BJ (cell line): ENCODE measurements at regions not wholly inside any gene's neighbourhood (a gene's known extent, or its start where the extent isn't known, plus 50 kb on each side); places are given as distances from the start of the nearest gene placed in this dataset.

Source experiments
- CTCF ChIA-PET: fragments of 350-600 bp; formaldehyde crosslinking; extraction: SDS; loops from one replicate; lab custom pipeline; 2021; ENCODE audit warnings: antibody characterized with exemption, inconsistent platforms; lab: Yijun Ruan, JAX
- POLR2A ChIA-PET: fragments of 300-600 bp; sonication (Branson Sonifier 250); formaldehyde crosslinking; extraction: SDS; loops from one replicate; lab custom pipeline; 2021; ENCODE audit warnings: antibody characterized with exemption; lab: Charles Lee
- DNase-seq: peaks from one replicate; pipeline ENCODE4 v3.0.0-alpha.2; 2011; ENCODE audit warnings: low read depth
- H3K27me3 ChIP-seq: 2 replicates; pipeline ENCODE4 v1.6.0; 2011; ENCODE audit warnings: low read length; ENCODE audit not compliant: control insufficient read depth, insufficient read depth
- H3K36me3 ChIP-seq: 2 replicates; pipeline ENCODE4 v1.5.1; 2011; ENCODE audit warnings: low read length; ENCODE audit not compliant: control insufficient read depth, insufficient read depth
- H3K4me3 ChIP-seq: 2 replicates; pipeline ENCODE4 v1.5.1; 2011; ENCODE audit warnings: low read depth, mild to moderate bottlenecking, control low read depth, low read length
- CTCF ChIP-seq: IDR thresholded peaks from 2 replicates; pipeline ENCODE4 v1.5.1; 2011; ENCODE audit warnings: low read depth, mild to moderate bottlenecking, control low read depth, inconsistent platforms, low read length, moderate library complexity; ENCODE audit not compliant: insufficient read depth

- no peak for TF ChIP-seq CTCF
- no peak overlapping the region for H3K4me3 ChIP-seq
- no peak for DNase-seq
- POLR2A ChIA-PET: no interaction called here
- no peaks in the 10 kb centered on the region for H3K27me3 ChIP-seq
- H3K36me3 ChIP-seq: no peaks in the 10 kb centered on the region
- CTCF ChIA-PET: no interaction called here
Observed at GRCh38 chr10:6734286-6734685, 154.2 kb upstream of the PRKCQ start.

GRCh38 chr10:6729861-6730344 is 149.8 kb upstream of the PRKCQ start:
- DNase-seq: no peak
- no peaks in the 10 kb centered on the region for H3K36me3 ChIP-seq
- no peak overlapping the region for H3K4me3 ChIP-seq
- CTCF ChIA-PET: interaction anchor here (0.7 to 1.8 kb wide), 8 partner anchors 8 to 61 kb away, joined by 3 to 5 read pairs (median 3); no protein-coding TSS in a partner anchor
- no peak for TF ChIP-seq CTCF
- POLR2A ChIA-PET: no interaction called here
- no peaks in the 10 kb centered on the region for H3K27me3 ChIP-seq

GRCh38 chr10:6729071-6729774 is 149.1 kb upstream of the PRKCQ start:
- H3K36me3 ChIP-seq: no peaks in the 10 kb centered on the region
- no peaks in the 10 kb centered on the region for H3K27me3 ChIP-seq
- ChIA-PET POLR2A (no interaction called here), CTCF (interaction anchor here (0.7 to 1.8 kb wide), 7 partner anchors 8 to 62 kb away, joined by 3 to 5 read pairs (median 3); no protein-coding TSS in a partner anchor)
- no peak overlapping the region for H3K4me3 ChIP-seq
- no peak for TF ChIP-seq CTCF
- DNase-seq: peak; percentile 77

- no peak overlapping the region for H3K4me3 ChIP-seq
- ChIA-PET CTCF (interaction anchor here (1.1 to 1.2 kb wide), 2 partner anchors 9 to 22 kb away, joined by 3 to 4 read pairs; no protein-coding TSS in a partner anchor), POLR2A (interaction anchor here (0.5 kb wide), 1 partner anchor 29 kb away, joined by 4 read pairs; no protein-coding TSS in a partner anchor)
- TF ChIP-seq CTCF: no peak
- no peaks in the 10 kb centered on the region for H3K36me3 ChIP-seq
- no peak for DNase-seq
- no peaks in the 10 kb centered on the region for H3K27me3 ChIP-seq
Observed at GRCh38 chr10:6726924-6727323, 146.8 kb upstream of the PRKCQ start.

GRCh38 chr10:6722616-6723004 is 142.5 kb upstream of the PRKCQ start:
- CTCF ChIA-PET: no interaction called here
- no peaks in the 10 kb centered on the region for H3K36me3 ChIP-seq
- DNase-seq: no peak
- no peak overlapping the region for H3K4me3 ChIP-seq
- no peaks in the 10 kb centered on the region for H3K27me3 ChIP-seq
- POLR2A ChIA-PET: no interaction called here
- TF ChIP-seq CTCF: no peak
